ENCODE measurements at regions not wholly inside any gene's neighbourhood (a gene's known extent, or its start where the extent isn't known, plus 50 kb on each side); places are given as distances from the start of the nearest gene placed in this dataset.

DNA sequence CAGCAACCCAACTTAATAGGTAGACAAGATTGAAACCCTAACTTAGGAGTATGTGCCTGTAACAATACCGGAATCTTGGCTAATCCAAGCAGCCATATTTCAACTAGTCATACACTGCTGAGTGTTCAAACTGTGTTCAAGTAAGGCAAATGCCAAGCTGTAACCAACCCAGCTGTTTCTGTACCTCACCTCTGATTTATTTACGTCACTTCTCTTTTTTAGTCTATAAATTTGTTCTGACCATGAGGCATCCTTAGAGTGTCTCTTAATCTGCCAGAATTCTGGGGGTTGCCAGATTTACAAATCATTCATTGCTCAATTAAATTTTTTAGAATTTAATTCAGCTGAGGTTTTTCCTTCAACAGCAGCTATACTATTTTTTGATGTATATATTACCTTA is 723.2 kb downstream of the CDH18 start:
- Histone ChIP-seq H3K36me3 (ENCODE audit: control insufficient read depth in 2 of 2, insufficient read depth in 1 of 2, low read length in 2 of 2) (no peaks in the 10 kb centered on the region), H3K9me3 (ENCODE audit: control insufficient read depth, insufficient read depth, low read depth, low read length) (no peaks in the 10 kb centered on the region), H3K4me3 (ENCODE audit: low read depth, low read length) (no peak overlapping the region), H3K27ac (ENCODE audit: extremely low read depth, low read depth, low read length) (no peak overlapping the region), H3K4me1 (ENCODE audit: control insufficient read depth, insufficient read depth, low read length) (no peaks in the 10 kb centered on the region)
- TF ChIP-seq SCRT1 (tag by site-specific recombination; IDR thresholded peaks at IDR 0.05; ENCODE audit: borderline replicate concordance) (no peak), ZNF664 (tag by site-specific recombination; IDR thresholded peaks at IDR 0.05) (no peak), ZNF391 (tag by site-specific recombination; IDR thresholded peaks at IDR 0.05; ENCODE audit: borderline replicate concordance, low read depth) (no peak), ZNF560 (tag by site-specific recombination; IDR thresholded peaks at IDR 0.05; ENCODE audit: borderline replicate concordance) (no peak), GLI4 (tag by site-specific recombination; IDR thresholded peaks at IDR 0.05) (no peak), ZNF670 (tag by site-specific recombination; IDR thresholded peaks at IDR 0.05; ENCODE audit: low read depth) (no peak), ZNF404 (tag by site-specific recombination; IDR thresholded peaks at IDR 0.05) (no peak), MZF1 (tag by site-specific recombination; IDR thresholded peaks at IDR 0.05; ENCODE audit: borderline replicate concordance) (no peak)
- TF ChIP-seq, protein P1, sequence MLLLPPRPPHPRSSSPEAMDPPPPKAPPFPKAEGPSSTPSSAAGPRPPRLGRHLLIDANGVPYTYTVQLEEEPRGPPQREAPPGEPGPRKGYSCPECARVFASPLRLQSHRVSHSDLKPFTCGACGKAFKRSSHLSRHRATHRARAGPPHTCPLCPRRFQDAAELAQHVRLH (tag by site-specific recombination; IDR thresholded peaks at IDR 0.05) = no peak
- ChIA-PET CTCF (no interaction called here), POLR2A (no interaction called here)

DNA sequence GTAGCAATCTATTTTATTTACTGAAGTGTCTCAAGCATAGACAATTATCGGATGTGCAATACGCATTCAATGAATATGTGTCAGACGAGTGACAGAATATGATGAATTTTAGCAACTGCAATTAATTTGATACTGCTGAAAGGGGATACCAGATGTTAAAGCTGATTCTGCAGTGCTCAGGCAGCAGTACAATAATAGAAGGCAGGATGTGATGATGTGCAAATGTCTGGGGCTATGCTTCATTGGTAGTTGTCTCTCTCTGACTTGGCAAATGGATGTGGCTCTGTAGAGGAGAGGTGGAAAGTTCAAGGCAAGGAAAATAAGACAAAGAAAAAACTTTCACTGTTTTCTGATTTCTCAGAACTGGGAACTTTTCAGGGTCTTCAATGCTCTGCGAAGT is 721.2 kb downstream of the CDH18 start:
- no peaks in the 10 kb centered on the region for H3K36me3 ChIP-seq (ENCODE audit: control insufficient read depth in 2 of 2, insufficient read depth in 1 of 2, low read length in 2 of 2)
- POLR2A ChIA-PET = no interaction called here
- H3K9me3 ChIP-seq (ENCODE audit: control insufficient read depth, insufficient read depth, low read depth, low read length) = no peaks in the 10 kb centered on the region
- no peak overlapping the region for H3K4me3 ChIP-seq (ENCODE audit: low read depth, low read length)
- CTCF ChIA-PET = no interaction called here
- no peak overlapping the region for H3K27ac ChIP-seq (ENCODE audit: extremely low read depth, low read depth, low read length)
- H3K4me1 ChIP-seq (ENCODE audit: control insufficient read depth, insufficient read depth, low read length) = no peaks in the 10 kb centered on the region
- TF ChIP-seq, protein P2, sequence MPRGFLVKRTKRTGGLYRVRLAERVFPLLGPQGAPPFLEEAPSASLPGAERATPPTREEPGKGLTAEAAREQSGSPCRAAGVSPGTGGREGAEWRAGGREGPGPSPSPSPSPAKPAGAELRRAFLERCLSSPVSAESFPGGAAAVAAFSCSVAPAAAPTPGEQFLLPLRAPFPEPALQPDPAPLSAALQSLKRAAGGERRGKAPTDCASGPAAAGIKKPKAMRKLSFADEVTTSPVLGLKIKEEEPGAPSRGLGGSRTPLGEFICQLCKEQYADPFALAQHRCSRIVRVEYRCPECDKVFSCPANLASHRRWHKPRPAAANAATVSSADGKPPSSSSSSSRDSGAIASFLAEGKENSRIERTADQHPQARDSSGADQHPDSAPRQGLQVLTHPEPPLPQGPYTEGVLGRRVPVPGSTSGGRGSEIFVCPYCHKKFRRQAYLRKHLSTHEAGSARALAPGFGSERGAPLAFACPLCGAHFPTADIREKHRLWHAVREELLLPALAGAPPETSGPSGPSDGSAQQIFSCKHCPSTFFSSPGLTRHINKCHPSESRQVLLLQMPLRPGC (tag by site-specific recombination; IDR thresholded peaks at IDR 0.05) = no peak
- TF ChIP-seq ZNF830 (tag by site-specific recombination; IDR thresholded peaks at IDR 0.05; ENCODE audit: low read depth) = no peak
- no peak for TF ChIP-seq RBAK (tag by site-specific recombination; IDR thresholded peaks at IDR 0.05)
- TF ChIP-seq, protein P3, sequence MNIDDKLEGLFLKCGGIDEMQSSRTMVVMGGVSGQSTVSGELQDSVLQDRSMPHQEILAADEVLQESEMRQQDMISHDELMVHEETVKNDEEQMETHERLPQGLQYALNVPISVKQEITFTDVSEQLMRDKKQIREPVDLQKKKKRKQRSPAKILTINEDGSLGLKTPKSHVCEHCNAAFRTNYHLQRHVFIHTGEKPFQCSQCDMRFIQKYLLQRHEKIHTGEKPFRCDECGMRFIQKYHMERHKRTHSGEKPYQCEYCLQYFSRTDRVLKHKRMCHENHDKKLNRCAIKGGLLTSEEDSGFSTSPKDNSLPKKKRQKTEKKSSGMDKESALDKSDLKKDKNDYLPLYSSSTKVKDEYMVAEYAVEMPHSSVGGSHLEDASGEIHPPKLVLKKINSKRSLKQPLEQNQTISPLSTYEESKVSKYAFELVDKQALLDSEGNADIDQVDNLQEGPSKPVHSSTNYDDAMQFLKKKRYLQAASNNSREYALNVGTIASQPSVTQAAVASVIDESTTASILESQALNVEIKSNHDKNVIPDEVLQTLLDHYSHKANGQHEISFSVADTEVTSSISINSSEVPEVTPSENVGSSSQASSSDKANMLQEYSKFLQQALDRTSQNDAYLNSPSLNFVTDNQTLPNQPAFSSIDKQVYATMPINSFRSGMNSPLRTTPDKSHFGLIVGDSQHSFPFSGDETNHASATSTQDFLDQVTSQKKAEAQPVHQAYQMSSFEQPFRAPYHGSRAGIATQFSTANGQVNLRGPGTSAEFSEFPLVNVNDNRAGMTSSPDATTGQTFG (tag by site-specific recombination; IDR thresholded peaks at IDR 0.05; ENCODE audit: borderline replicate concordance) = no peak
- no peak for TF ChIP-seq ZNF585B (tag by site-specific recombination; IDR thresholded peaks at IDR 0.05)
- no peak for TF ChIP-seq KLF1 (tag by site-specific recombination; IDR thresholded peaks at IDR 0.05)
- TF ChIP-seq ZNF404 (tag by site-specific recombination; IDR thresholded peaks at IDR 0.05) = no peak
- TF ChIP-seq, protein P4, sequence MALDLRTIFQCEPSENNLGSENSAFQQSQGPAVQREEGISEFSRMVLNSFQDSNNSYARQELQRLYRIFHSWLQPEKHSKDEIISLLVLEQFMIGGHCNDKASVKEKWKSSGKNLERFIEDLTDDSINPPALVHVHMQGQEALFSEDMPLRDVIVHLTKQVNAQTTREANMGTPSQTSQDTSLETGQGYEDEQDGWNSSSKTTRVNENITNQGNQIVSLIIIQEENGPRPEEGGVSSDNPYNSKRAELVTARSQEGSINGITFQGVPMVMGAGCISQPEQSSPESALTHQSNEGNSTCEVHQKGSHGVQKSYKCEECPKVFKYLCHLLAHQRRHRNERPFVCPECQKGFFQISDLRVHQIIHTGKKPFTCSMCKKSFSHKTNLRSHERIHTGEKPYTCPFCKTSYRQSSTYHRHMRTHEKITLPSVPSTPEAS (tag by site-specific recombination; IDR thresholded peaks at IDR 0.05) = no peak
- TF ChIP-seq, protein P5, sequence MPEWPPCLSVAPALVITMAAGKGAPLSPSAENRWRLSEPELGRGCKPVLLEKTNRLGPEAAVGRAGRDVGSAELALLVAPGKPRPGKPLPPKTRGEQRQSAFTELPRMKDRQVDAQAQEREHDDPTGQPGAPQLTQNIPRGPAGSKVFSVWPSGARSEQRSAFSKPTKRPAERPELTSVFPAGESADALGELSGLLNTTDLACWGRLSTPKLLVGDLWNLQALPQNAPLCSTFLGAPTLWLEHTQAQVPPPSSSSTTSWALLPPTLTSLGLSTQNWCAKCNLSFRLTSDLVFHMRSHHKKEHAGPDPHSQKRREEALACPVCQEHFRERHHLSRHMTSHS (tag by site-specific recombination; IDR thresholded peaks at IDR 0.05) = no peak
- no peak for TF ChIP-seq ZNF768 (tag by site-specific recombination; IDR thresholded peaks at IDR 0.05)
- TF ChIP-seq ZNF311 (tag by site-specific recombination; IDR thresholded peaks at IDR 0.05; ENCODE audit: borderline replicate concordance) = no peak

All from HEK293 (cell line).